H54 (cell line): ENCODE measurements at regions not wholly inside any gene's neighbourhood (a gene's known extent, or its start where the extent isn't known, plus 50 kb on each side); places are given as distances from the start of the nearest gene placed in this dataset.
"Not testable (repeated sequence)": the region's sequence is repeated elsewhere in the genome, so short reads cannot be mapped to it uniquely, and the experiment has no call there.

ENCODE experiments used
- DNase-seq: peaks from one replicate; pipeline ENCODE4 v3.0.0; 2011; ENCODE audit warnings: low spot score, mixed read lengths; ENCODE audit not compliant: insufficient read length
- FAIRE-seq: peaks from 3 replicates; lab custom pipeline; 2011; peaks lifted over from hg19 to GRCh38; lab: Jason Lieb, UNC
- POLR2A ChIP-seq: IDR thresholded peaks from 2 replicates; pipeline ENCODE4 v1.6.1; 2011; ENCODE audit warnings: low read depth, mild to moderate bottlenecking, low read length

DNA sequence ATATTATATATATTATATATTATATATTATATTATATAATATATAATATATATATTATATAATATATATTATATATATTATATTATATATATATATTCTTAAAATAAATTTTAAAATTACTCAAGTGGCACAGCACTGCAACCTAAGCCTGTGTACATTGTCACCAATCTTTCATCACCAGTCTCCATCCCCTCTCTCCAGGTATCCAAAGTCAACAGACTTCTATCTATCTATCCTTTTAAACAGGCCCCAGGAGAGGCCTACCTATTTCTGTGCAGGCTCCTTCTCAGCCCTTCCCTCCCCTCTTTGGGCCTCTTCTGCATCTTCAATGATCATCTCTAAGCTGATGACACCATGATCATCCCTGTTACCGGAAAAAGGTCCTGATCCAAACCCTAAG, 111.7 kb downstream of the RHOU start:
- no peak for TF ChIP-seq POLR2A
- DNase-seq (no peak), FAIRE-seq (no peak)

DNA sequence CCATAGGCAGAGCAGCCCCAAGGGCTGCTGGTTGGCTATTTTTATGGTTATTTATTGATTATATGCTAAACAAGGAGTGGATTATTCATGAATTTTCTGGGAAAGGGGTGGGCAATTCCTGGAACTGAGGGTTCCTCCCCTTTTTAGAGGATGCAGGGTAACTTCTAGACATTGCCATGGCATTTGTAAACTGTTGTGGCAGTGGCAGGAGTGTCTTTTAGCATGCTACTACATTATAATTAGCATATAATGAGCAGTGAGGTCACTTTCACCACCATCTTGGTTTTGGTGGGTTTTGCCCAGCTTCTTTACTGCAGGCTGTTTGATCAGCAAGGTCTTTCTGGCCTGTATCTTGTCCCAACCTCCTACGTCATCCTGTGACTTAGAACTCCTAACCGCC, 112.2 kb downstream of the RHOU start:
- FAIRE-seq, DNase-seq: not testable (repeated sequence)

DNA sequence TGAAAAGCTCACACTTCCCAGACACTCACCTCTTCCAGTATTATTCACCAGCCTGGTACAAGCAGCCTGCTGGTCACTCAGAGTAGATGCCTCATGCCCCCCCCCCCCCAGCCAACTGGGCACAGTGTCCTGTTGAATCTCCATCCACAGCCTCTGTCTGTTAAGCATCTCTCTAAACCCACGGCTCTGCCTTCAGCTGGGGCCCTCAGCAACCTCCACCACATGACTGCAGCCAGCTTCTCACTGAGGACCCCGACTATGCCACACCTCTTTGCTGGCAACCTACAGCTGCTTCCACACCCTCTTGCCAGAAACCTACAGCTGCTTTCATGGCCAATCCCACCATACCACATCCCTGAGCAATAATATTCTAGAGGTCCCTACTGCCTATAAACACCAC, 113.1 kb downstream of the RHOU start:
- no peak for TF ChIP-seq POLR2A
- FAIRE-seq (no peak), DNase-seq (no peak)

GRCh38 chr1:228849011-228849541, 113.8 kb downstream of the RHOU start:
- no peak for FAIRE-seq
- DNase-seq = no peak
- TF ChIP-seq POLR2A = no peak

- FAIRE-seq = no peak
- no peak for DNase-seq
- no peak for TF ChIP-seq POLR2A
Observed at GRCh38 chr1:228850141-228851100, 115.1 kb downstream of the RHOU start.

DNA sequence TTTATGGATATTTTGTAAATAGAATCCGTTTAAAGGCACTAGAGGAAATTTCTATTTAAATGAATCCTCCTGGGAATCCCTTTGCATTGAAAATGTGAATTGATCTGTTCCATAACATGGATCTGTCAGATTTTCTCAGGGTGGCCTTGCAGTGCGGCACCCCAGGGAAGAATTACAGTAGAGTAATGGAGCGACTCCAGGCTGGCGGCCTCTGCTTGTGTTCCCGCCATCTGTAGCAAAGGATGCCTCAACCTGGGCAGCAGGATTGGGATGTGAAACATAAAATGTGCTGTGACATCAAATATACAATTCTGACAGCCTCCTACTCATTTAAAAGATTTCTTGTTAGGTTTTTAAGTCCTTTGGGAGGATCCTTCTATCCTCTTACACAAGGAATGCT, 115.9 kb downstream of the RHOU start:
- FAIRE-seq (no peak), DNase-seq (no peak)
- no peak for TF ChIP-seq POLR2A

DNA sequence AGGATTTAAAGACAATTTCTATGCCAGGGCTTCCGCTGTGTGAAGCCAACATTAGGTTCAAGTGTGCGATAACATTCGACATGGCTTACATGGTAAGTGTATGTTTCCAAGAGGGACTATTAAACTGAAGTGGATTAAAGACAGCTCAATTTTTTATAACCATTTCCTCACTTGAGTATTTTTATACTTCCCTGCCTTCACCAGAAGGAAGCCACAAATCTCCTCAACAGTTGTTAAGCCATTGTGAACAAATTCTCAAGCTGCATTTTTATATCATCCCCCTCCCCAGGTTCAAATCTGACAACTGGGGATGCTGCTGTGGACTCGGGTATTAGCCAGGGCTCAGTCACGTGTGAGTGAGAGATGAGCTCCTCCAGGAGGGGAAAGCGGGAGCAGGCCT, 116.3 kb downstream of the RHOU start:
- TF ChIP-seq POLR2A = no peak
- FAIRE-seq (no peak), DNase-seq (no peak)

- FAIRE-seq = no peak
- TF ChIP-seq POLR2A = no peak
- no peak for DNase-seq
Observed at GRCh38 chr1:228852024-228852423, 116.7 kb downstream of the RHOU start.

DNA sequence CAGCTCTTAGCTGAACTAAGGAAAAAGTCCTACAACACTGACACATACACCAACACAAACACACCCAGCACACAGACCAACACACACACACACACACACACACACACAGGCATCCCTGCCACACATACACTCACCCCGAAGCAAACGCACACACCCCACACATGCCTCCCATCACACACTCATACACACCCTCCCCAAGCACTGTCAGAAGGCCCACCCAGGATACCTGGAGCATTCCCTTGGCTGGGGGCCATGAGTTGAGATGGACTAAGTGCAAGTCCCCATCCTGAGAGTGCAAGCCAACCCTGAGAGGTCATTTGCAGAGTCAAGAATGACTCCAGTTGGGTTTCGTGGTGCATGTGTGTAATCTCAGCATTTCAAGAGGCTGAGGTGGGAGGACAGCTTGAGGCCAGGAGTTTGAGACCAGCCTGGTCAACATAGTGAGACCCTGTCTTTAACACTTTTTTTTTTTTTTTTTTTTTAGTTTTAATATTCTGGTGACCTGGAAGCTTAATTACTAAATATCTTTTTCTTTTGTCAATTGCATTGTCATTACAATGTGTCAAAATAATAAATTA, 117.3 kb downstream of the RHOU start:
- DNase-seq (no peak), FAIRE-seq (no peak)
- TF ChIP-seq POLR2A = no peak

- TF ChIP-seq POLR2A = no peak
- DNase-seq (no peak), FAIRE-seq (no peak)
Observed at GRCh38 chr1:228853191-228853590, 117.9 kb downstream of the RHOU start.

GRCh38 chr1:228853637-228854036, 118.4 kb downstream of the RHOU start:
- FAIRE-seq (no peak), DNase-seq (no peak)
- no peak for TF ChIP-seq POLR2A

DNA sequence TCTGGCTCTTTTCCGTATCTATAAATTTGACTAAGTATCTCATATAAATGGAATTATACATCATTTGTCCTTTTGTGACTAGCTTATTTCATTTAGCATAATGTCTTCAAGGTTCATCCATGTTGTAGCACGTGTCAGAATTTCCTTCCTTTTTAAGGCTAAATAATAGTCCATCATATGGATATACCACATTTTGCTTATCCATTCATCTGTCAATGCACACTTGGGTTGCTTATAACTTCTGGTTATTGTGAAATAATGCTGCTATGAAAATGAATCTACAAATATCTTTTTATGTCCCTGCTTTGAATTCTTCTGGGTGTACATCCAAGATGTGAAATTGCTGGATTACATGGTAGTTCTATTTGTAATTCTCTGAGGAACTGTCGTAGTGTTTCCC, 119.6 kb downstream of the RHOU start:
- no peak for FAIRE-seq
- no peak for TF ChIP-seq POLR2A
- DNase-seq = no peak

DNA sequence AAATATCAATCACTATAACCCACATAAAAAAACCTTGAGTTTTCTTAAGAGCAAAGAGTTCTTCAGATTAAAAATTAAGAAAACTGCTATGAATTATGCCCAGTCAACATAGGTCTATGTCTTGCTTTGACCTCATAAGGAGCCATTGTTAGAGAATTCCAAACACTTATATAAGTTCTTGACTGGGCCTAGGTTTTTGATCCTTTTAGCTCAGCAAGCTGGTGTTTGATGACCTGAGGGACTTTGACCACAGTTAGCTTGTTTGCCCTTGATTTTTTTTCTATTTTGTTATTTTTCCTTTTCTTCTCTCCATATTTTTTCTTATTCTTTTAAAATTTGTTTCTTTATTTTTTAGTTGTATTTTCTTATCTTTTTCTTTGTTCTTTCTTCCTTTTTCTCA, 122.3 kb downstream of the RHOU start:
- FAIRE-seq (no peak), DNase-seq (no peak)
- TF ChIP-seq POLR2A = no peak
